OCI-LY1 (cell line): ENCODE measurements at regions not wholly inside any gene's neighbourhood (a gene's known extent, or its start where the extent isn't known, plus 50 kb on each side); places are given as distances from the start of the nearest gene placed in this dataset.

Experiments
- EZH2 ChIP-seq: fragments of 200-600 bp; sonication (generic), shearing (Covaris generic); IDR thresholded peaks from 2 replicates; pipeline ENCODE4 v1.8.0; 2017; ENCODE audit warnings: borderline replicate concordance, mixed run types, mild to moderate bottlenecking, antibody characterized with exemption, low read length, moderate library complexity, mixed read lengths
- TF ChIP-seq, protein P1 (sequence below): fragments of 200-600 bp; sonication (generic), shearing (Covaris generic); IDR thresholded peaks from 2 replicates; pipeline ENCODE4 v1.5.1; 2017; ENCODE audit warnings: mild to moderate bottlenecking, antibody characterized with exemption, low read length, moderate library complexity, mixed read lengths

DNA sequence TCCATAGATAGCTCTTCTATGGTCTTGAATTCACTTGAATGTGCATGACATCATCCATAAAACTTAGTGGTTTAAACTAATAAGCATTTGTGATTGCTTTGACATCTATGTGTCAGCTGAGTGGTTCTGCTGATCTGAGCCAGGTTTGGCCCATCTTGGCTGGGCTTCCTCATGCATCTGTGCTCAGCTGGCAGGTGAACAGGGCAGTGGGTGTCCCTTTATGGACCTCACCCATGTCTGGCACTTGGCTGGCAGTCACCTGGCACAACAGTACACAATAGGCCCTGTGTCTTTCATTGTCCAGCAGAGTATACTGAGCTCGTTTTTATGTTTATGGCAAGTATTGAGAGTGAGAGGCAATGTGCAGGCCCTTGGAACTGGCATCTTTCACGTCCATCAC is 73.7 kb upstream of the CNTN6 start:
- TF ChIP-seq, protein P1, sequence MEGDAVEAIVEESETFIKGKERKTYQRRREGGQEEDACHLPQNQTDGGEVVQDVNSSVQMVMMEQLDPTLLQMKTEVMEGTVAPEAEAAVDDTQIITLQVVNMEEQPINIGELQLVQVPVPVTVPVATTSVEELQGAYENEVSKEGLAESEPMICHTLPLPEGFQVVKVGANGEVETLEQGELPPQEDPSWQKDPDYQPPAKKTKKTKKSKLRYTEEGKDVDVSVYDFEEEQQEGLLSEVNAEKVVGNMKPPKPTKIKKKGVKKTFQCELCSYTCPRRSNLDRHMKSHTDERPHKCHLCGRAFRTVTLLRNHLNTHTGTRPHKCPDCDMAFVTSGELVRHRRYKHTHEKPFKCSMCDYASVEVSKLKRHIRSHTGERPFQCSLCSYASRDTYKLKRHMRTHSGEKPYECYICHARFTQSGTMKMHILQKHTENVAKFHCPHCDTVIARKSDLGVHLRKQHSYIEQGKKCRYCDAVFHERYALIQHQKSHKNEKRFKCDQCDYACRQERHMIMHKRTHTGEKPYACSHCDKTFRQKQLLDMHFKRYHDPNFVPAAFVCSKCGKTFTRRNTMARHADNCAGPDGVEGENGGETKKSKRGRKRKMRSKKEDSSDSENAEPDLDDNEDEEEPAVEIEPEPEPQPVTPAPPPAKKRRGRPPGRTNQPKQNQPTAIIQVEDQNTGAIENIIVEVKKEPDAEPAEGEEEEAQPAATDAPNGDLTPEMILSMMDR: no peak
- TF ChIP-seq EZH2: no peak
